Body of pancreas (tissue), 4 donors: ENCODE measurements at regions not wholly inside any gene's neighbourhood (a gene's known extent, or its start where the extent isn't known, plus 50 kb on each side); places are given as distances from the start of the nearest gene placed in this dataset.
A peak's percentile ranks its signal among the peaks of the same experiment; 100 is the strongest.
"Not testable (repeated sequence)": the region's sequence is repeated elsewhere in the genome, so short reads cannot be mapped to it uniquely, and the experiment has no call there.

Experiments used
- ATAC-seq: fragments of 150-250 bp; one replicate; pipeline ENCODE4 v1.9.1; 2016
- DNase-seq, 4 donors: peaks; one replicate each; pipeline ENCODE4 v3.0.0-alpha.2; 2019
- H3K27ac ChIP-seq, 4 donors: fragments of 200-600 bp; sonication (generic); 1 replicate in 3 of 4; 2 replicates in 1 of 4; pipeline versions ENCODE4 v1.5.1 to v1.6.1; 2016 to 2019; ENCODE audit warnings: mild to moderate bottlenecking in 1 of 4, mixed read lengths in 1 of 4, moderate library complexity in 1 of 4
- H3K27me3 ChIP-seq, 2 donors: fragments of 200-600 bp; sonication (generic); one replicate each; pipeline ENCODE4 v1.6.0; 2016; ENCODE audit warnings: mild to moderate bottlenecking in 1 of 2
- H3K36me3 ChIP-seq, 2 donors: fragments of 200-600 bp; sonication (generic); replicated peaks in 1 of 2; 2 replicates each; pipeline ENCODE4 v1.5.1; 2016; ENCODE audit warnings: low read depth in 2 of 2; ENCODE audit not compliant: insufficient read depth in 1 of 2
- H3K4me1 ChIP-seq: fragments of 200-600 bp; sonication (generic); one replicate; pipeline ENCODE4 v1.6.0; 2016
- H3K4me3 ChIP-seq, 2 donors: fragments of 200-600 bp; sonication (generic); 1 replicate in 1 of 2; 2 replicates in 1 of 2; pipeline ENCODE4 v1.5.1; 2016 to 2019
- H3K9me3 ChIP-seq, 3 donors: fragments of 200-600 bp; sonication (generic); 1 replicate in 2 of 3; 2 replicates in 1 of 3; pipeline ENCODE4 v1.5.1; 2016
- POLR2A ChIP-seq, 3 donors: fragments of 450-650 bp; IDR thresholded peaks; one replicate each; pipeline ENCODE4 v1.6.1; 2016; ENCODE audit warnings: antibody characterized with exemption in 3 of 3, mild to moderate bottlenecking in 2 of 3
- WGBS, 2 donors: methylation state at CpG; one replicate each; pipeline ENCODE4 v1.1.5; 2017; 5-methylcytosine and 5-hydroxymethylcytosine counted together
- intact Hi-C: fragments of 100-400 bp; cut with DNase I; formaldehyde crosslinking; loops from one replicate; pipeline ENCODE4 v1.15.1; 2023
- TF ChIP-seq, protein P1 (sequence below), 7 experiments: fragments of 450-650 bp in 4 of 7; fragments of 200-600 bp in 3 of 7; sonication (generic) in 3 of 7; IDR thresholded peaks; one replicate each; pipeline ENCODE4 v1.5.1; 2016 to 2019; ENCODE audit warnings: antibody characterized with exemption in 7 of 7

DNA sequence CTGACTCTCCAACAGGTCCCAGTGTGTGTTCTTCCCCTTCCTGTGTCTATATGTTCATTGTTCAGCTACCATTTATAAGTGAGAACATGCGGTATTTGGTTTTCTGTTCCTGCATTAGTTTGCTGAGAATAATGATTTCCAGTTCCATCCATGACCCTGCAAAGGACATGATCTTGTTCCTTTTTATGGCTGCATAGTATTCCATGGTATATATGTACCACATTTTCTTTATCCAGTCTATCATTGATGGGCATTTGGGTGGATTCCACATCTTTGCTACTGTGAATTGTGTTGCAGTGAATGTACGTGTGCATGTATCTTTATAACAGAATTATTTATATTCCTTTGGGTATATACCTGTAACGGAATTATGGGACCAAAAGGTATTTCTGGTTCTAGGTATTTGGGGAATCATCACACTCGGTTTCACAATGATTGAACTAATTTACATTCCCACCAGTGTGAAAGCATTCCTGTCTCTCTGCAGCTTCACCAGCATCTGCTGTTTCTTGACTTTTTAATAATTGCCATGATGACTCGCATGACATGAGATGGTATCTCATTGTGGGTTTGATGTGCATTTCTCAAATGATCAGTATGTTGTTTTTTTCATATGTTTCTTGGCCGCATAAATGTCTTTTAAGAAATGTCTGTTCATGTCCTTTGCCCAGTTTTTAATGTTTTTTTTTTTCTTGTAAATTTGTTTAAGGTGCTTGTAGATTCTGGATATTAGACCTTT lies 60.2 kb downstream of the LSMEM1 start:
- no peak for ATAC-seq
- Histone ChIP-seq H3K9me3 (no peaks in the 10 kb centered on the region), H3K4me3 (no peak overlapping the region), H3K4me1 (no peaks in the 10 kb centered on the region), H3K36me3 (no peaks in the 10 kb centered on the region), H3K27ac (no peak overlapping the region), H3K27me3 (no peaks in the 10 kb centered on the region)
- no peak for TF ChIP-seq POLR2A (IDR thresholded peaks at IDR 0.05)
- TF ChIP-seq, protein P1, sequence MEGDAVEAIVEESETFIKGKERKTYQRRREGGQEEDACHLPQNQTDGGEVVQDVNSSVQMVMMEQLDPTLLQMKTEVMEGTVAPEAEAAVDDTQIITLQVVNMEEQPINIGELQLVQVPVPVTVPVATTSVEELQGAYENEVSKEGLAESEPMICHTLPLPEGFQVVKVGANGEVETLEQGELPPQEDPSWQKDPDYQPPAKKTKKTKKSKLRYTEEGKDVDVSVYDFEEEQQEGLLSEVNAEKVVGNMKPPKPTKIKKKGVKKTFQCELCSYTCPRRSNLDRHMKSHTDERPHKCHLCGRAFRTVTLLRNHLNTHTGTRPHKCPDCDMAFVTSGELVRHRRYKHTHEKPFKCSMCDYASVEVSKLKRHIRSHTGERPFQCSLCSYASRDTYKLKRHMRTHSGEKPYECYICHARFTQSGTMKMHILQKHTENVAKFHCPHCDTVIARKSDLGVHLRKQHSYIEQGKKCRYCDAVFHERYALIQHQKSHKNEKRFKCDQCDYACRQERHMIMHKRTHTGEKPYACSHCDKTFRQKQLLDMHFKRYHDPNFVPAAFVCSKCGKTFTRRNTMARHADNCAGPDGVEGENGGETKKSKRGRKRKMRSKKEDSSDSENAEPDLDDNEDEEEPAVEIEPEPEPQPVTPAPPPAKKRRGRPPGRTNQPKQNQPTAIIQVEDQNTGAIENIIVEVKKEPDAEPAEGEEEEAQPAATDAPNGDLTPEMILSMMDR (IDR thresholded peaks at IDR 0.05): no peak
- WGBS, 2 donors: 79 to 85% methylated on average over 6 of the region's 6 CpGs
- DNase-seq: no peak
- intact Hi-C loops: loop anchor here (10.0 kb wide), 1 partner anchor 1164 kb away; no protein-coding TSS in a partner anchor

DNA sequence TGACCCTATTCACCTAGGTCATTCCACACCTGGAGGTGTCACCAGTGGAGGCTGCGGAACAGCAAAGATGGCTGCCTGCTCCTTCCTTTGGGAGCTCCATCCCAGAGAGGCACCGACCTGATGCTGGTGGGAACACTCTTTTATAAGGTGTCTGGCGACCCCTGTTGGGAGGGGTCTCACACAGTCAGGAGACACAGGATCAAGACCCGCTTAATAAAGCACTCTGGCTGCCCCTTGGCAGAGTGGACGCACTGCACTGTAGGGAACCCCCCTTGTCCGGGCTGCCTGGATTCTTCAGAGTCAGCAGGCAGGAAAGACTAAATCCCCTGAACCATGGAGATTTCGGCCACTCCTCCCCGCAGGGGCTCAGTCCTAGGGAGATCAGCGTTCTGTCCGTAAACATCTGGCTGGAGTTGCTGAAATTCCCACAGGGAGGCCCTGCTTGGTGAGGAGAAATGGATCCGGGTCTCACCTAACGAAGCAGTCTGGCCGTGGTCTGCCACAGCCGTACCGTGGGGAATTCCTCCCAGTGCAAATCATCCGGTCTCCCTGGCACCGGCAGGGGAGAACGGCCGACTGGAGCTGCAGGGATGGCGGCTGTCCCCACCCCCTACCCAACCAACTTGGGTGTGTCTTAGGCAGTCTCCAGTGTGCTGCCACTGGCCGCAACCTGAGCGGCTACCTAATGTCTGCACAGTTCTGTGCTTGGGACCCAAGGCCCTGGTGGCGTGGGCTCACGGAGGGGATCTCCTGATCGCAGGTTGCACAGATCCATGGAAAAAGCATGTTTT lies 66.1 kb downstream of the LSMEM1 start:
- H3K9me3 ChIP-seq: no peaks in the 10 kb centered on the region
- ATAC-seq: no peak
- intact Hi-C loops: loop anchor here (10.0 kb wide), 1 partner anchor 1158 kb away; no protein-coding TSS in a partner anchor
- no peaks in the 10 kb centered on the region for H3K27me3 ChIP-seq
- TF ChIP-seq POLR2A (IDR thresholded peaks at IDR 0.05): no peak
- TF ChIP-seq, protein P1 (IDR thresholded peaks at IDR 0.05): no peak
- no peak overlapping the region for H3K4me3 ChIP-seq
- no peaks in the 10 kb centered on the region for H3K4me1 ChIP-seq
- no peaks in the 10 kb centered on the region for H3K36me3 ChIP-seq
- no peak overlapping the region for H3K27ac ChIP-seq
- WGBS, 2 donors: 80 to 83% methylated on average over 14 to 25 of the region's 25 CpGs
- peak in 1 of 4 donors; percentile 9 for DNase-seq

DNA sequence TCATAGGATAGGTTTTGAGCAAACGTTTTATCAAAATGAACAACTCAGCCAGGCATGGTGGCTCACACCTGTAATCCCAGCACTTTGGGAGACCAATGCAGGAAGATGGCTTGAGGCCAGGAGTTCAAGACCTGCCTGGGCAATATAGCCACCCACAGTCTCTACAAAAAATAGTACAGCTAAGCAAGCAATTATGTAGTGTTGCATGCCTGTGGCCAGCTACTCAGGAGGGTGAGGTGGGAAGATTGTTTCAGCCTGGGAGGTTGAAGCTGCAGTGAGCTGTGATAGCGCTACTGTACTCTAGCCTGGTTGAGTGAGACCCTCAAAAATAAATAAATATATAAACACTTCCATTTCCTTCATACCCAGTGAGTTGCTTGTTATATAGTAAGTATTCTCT lies 67.1 kb downstream of the LSMEM1 start:
- TF ChIP-seq, protein P1 (IDR thresholded peaks at IDR 0.05): no peak
- no peak for TF ChIP-seq POLR2A (IDR thresholded peaks at IDR 0.05)
- DNase-seq: no peak
- no peak for ATAC-seq
- intact Hi-C loops: loop anchor here (10.0 kb wide), 1 partner anchor 1157 kb away; no protein-coding TSS in a partner anchor
- Histone ChIP-seq H3K27me3 (no peaks in the 10 kb centered on the region), H3K36me3 (no peaks in the 10 kb centered on the region), H3K4me3 (no peak overlapping the region), H3K4me1 (no peaks in the 10 kb centered on the region), H3K9me3 (no peaks in the 10 kb centered on the region), H3K27ac (no peak overlapping the region)
- 69 to 70% methylated on average over 2 of the region's 2 CpGs for WGBS, 2 donors

DNA sequence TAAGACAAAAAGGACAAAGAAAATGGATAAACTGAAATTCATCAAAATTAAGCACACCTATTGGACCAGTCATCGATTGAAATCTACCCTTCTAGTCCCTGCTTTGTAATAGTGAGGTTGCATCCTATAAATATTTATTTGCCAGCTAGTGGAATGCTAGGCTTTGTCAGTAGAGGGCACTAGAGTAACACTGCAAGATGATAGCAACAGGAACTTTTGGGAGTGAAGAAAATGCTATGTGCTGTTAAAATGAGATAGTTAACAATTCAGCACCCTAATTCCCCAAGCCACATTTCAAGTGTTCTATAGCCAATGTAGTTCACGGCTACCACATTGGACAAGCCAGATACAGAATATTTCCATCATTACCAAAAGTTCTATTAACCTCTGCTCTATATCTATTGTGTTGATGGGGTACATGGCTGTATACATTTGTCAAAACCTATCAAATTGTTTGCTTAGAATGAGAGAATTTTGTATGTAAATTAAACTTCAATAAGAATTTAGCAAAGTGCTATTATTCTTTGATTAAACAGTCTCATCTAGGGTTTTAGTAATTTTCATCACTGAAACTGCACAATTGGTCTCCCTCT lies 69.8 kb downstream of the LSMEM1 start:
- peak; percentile 18 to 60 (median 32) for DNase-seq
- intact Hi-C loops: no loop called here
- WGBS, 2 donors: 4 to 7% methylated on average over 2 of the region's 2 CpGs

DNA sequence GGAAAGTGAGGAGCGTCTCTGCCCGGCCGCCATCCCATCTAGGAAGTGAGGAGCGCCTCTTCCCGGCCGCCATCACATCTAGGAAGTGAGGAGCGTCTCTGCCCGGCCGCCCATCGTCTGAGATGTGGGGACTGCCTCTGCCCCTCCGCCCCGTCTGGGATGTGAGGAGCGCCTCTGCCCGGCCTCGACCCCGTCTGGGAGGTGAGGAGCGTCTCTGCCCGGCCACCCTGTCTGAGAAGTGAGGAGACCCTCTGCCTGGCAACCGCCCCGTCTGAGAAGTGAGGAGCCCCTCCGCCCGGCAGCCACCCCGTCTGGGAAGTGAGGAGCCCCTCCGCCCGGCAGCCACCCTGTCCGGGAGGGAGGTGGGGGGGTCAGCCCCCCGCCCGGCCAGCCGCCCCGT lies 70.7 kb downstream of the LSMEM1 start:
- H3K36me3 ChIP-seq, H3K27me3 ChIP-seq, intact Hi-C loops, ATAC-seq, H3K27ac ChIP-seq, H3K9me3 ChIP-seq, H3K4me3 ChIP-seq, H3K4me1 ChIP-seq, DNase-seq: not testable (repeated sequence)
- 82 to 94% methylated on average over 3 to 22 of the region's 30 CpGs for WGBS, 2 donors

More for the DNA sequence above, 69.8 kb downstream of the LSMEM1 start:
- no peak overlapping the region for H3K27ac ChIP-seq
- no peaks in the 10 kb centered on the region for H3K9me3 ChIP-seq
- no peaks in the 10 kb centered on the region for H3K36me3 ChIP-seq
- peak; percentile 72 for ATAC-seq
- H3K4me1 ChIP-seq: no peaks in the 10 kb centered on the region
- no peaks in the 10 kb centered on the region for H3K27me3 ChIP-seq
- no peak for TF ChIP-seq POLR2A (IDR thresholded peaks at IDR 0.05)
- TF ChIP-seq, protein P1 (IDR thresholded peaks at IDR 0.05): peak; percentile 81 to 97 (median 94)
- H3K4me3 ChIP-seq: no peak overlapping the region
